GM23338 (cell line): ENCODE measurements at regions not wholly inside any gene's neighbourhood (a gene's known extent, or its start where the extent isn't known, plus 50 kb on each side); places are given as distances from the start of the nearest gene placed in this dataset.

Source experiments
- ATAC-seq: fragments of 200-7000 bp; cut with Tn5 transposase; 3 replicates; pipeline ENCODE4 v1.9.1; 2020
- DNase-seq: peaks from one replicate; pipeline ENCODE4 v3.0.0-alpha.2; 2015; ENCODE audit warnings: low spot score
- H2AFZ ChIP-seq: fragments of 200-600 bp; sonication (generic); 2 replicates; pipeline ENCODE4 v1.8.0; 2016; ENCODE audit warnings: antibody characterized with exemption, mild to moderate bottlenecking, moderate library complexity
- H3F3A ChIP-seq: fragments of 200-600 bp; sonication (generic); replicated peaks from 2 replicates; pipeline ENCODE4 v1.8.0; 2017; ENCODE audit warnings: antibody characterized with exemption, mixed run types, low read depth
- H3K27ac ChIP-seq: fragments of 200-600 bp; sonication (generic); 2 replicates; pipeline ENCODE4 v1.6.1; 2016; ENCODE audit warnings: low read depth
- H3K27me3 ChIP-seq: fragments of 200-600 bp; sonication (generic); 2 replicates; pipeline ENCODE4 v1.8.0; 2016; ENCODE audit warnings: mild to moderate bottlenecking, mixed run types, moderate library complexity; ENCODE audit not compliant: insufficient read depth
- H3K36me3 ChIP-seq: fragments of 200-600 bp; sonication (generic); 2 replicates; pipeline ENCODE4 v1.8.0; 2016; ENCODE audit warnings: mild to moderate bottlenecking; ENCODE audit not compliant: insufficient read depth
- H3K4me1 ChIP-seq: fragments of 200-600 bp; sonication (generic); 2 replicates; pipeline ENCODE4 v1.8.0; 2016; ENCODE audit warnings: mild to moderate bottlenecking, moderate library complexity; ENCODE audit not compliant: insufficient read depth
- H3K4me2 ChIP-seq: fragments of 200-600 bp; sonication (generic); 2 replicates; pipeline ENCODE4 v1.7.1; 2017; ENCODE audit warnings: mixed run types
- H3K4me3 ChIP-seq: fragments of 200-600 bp; sonication (generic); 2 replicates; pipeline ENCODE4 v1.6.1; 2016; ENCODE audit warnings: mixed run types
- H3K79me2 ChIP-seq: fragments of 200-600 bp; sonication (generic); replicated peaks from 2 replicates; pipeline ENCODE4 v1.8.0; 2017; ENCODE audit warnings: mild to moderate bottlenecking; ENCODE audit not compliant: insufficient read depth
- H3K9me2 ChIP-seq: fragments of 200-600 bp; sonication (generic); 2 replicates; pipeline ENCODE4 v1.8.0; 2017; ENCODE audit not compliant: insufficient read depth
- H4K20me1 ChIP-seq: fragments of 200-600 bp; sonication (generic); replicated peaks from 2 replicates; pipeline ENCODE4 v1.8.0; 2017; ENCODE audit warnings: mild to moderate bottlenecking; ENCODE audit not compliant: insufficient read depth
- H3K27ac Mint-ChIP-seq: 2 replicates; pipeline ENCODE4 v1.8.0; 2020; ENCODE audit warnings: inconsistent platforms, mild to moderate bottlenecking, moderate library complexity, mixed read lengths
- H3K27me3 Mint-ChIP-seq: 3 replicates; pipeline ENCODE4 v1.8.0; 2022; ENCODE audit warnings: low read depth, mild to moderate bottlenecking, moderate library complexity, mixed read lengths, inconsistent platforms; ENCODE audit not compliant: insufficient read depth, poor library complexity
- H3K36me3 Mint-ChIP-seq: 3 replicates; pipeline ENCODE4 v1.8.0; 2021; ENCODE audit warnings: low read depth, mild to moderate bottlenecking, inconsistent platforms, moderate library complexity, mixed read lengths
- H3K4me1 Mint-ChIP-seq: 3 replicates; pipeline ENCODE4 v1.8.0; 2020; ENCODE audit warnings: mild to moderate bottlenecking, inconsistent platforms, mixed read lengths
- H3K4me3 Mint-ChIP-seq: 3 replicates; pipeline ENCODE4 v1.8.0; 2021; ENCODE audit warnings: moderate library complexity, mild to moderate bottlenecking, inconsistent platforms, mixed read lengths
- H3K9me3 Mint-ChIP-seq: 3 replicates; pipeline ENCODE4 v1.8.0; 2020; ENCODE audit warnings: moderate library complexity, mild to moderate bottlenecking, inconsistent platforms, mixed read lengths
- CREB1 ChIP-seq: fragments of 250-450 bp; sonication (Bioruptor Pico); IDR thresholded peaks from 2 replicates; pipeline ENCODE4 v1.5.0; 2020; ENCODE audit warnings: low read depth, mild to moderate bottlenecking, moderate library complexity
- CTCF ChIP-seq, 2 experiments: fragments of 200-600 bp in 1 of 2; sonication (generic) in 1 of 2; conservative IDR thresholded peaks; 2 replicates each; pipeline versions ENCODE4 v1.5.1 to v1.6.1; 2016 to 2017; ENCODE audit warnings: antibody characterized with exemption in 2 of 2, low read depth in 2 of 2, mild to moderate bottlenecking in 2 of 2, moderate library complexity in 1 of 2
- EZH2 ChIP-seq: fragments of 200-600 bp; sonication (generic); IDR thresholded peaks from one replicate; pipeline ENCODE4 v1.8.0; 2017; ENCODE audit warnings: antibody characterized with exemption, mild to moderate bottlenecking, low read depth; ENCODE audit not compliant: unreplicated experiment
- EZH2phosphoT487 ChIP-seq: fragments of 200-600 bp; sonication (generic); IDR thresholded peaks from one replicate; pipeline ENCODE4 v1.8.1; 2018; ENCODE audit warnings: antibody characterized with exemption; ENCODE audit not compliant: unreplicated experiment
- JUNB ChIP-seq: IDR thresholded peaks from one replicate; pipeline ENCODE4 v1.6.1; 2016; ENCODE audit warnings: antibody characterized with exemption; ENCODE audit not compliant: unreplicated experiment
- NANOG ChIP-seq: IDR thresholded peaks from 2 replicates; pipeline ENCODE4 v1.6.1; 2016; ENCODE audit warnings: antibody characterized with exemption, borderline replicate concordance
- POLR2AphosphoS5 ChIP-seq: IDR thresholded peaks from 2 replicates; pipeline ENCODE4 v1.6.1; 2016; ENCODE audit warnings: antibody characterized with exemption, low read depth
- REST ChIP-seq: IDR thresholded peaks from one replicate; pipeline ENCODE4 v1.6.1; 2018; ENCODE audit warnings: antibody characterized with exemption; ENCODE audit not compliant: unreplicated experiment
- STAT1 ChIP-seq: IDR thresholded peaks from one replicate; pipeline ENCODE4 v1.6.1; 2016; ENCODE audit warnings: antibody characterized with exemption; ENCODE audit not compliant: unreplicated experiment
- ZNF114 ChIP-seq: fragments of 250-450 bp; sonication (Bioruptor Pico); IDR thresholded peaks from 2 replicates; pipeline ENCODE4 v1.5.0; 2020; ENCODE audit warnings: mild to moderate bottlenecking, moderate library complexity
- ZNF331 ChIP-seq: fragments of 250-450 bp; sonication (Bioruptor Pico); IDR thresholded peaks from 2 replicates; pipeline ENCODE4 v1.5.0; 2020; ENCODE audit warnings: low read depth, mild to moderate bottlenecking, moderate library complexity
- TF ChIP-seq, protein P1 (sequence below): IDR thresholded peaks from 2 replicates; pipeline ENCODE4 v1.6.1; 2016; ENCODE audit warnings: antibody characterized with exemption

DNA sequence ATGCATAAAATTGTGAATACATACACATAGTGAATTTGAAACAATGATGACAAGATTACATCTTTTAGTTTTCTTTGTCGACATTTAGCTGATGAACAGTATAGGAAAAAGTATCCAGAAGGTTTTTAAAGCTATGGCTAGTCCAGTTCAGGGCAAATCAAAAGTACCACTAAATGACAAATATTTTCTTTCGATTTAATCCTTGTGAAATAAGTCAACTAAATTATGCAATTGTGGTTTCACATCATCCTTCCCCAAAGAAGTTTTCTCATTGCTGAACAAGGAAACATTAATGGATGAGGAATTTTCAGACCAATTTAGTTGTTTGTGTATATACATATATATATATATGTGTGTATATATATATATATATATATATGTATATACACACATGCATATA is 774.0 kb downstream of the DNAJB9 start:
- Histone ChIP-seq H3F3A (no peaks in the 10 kb centered on the region), H3K4me3 (no peak overlapping the region), H3K79me2 (no peaks in the 10 kb centered on the region), H3K36me3 (no peaks in the 10 kb centered on the region), H3K4me2 (no peak overlapping the region), H4K20me1 (no peaks in the 10 kb centered on the region), H3K27me3 (no peaks in the 10 kb centered on the region), H2AFZ (no peak overlapping the region), H3K4me1 (no peaks in the 10 kb centered on the region), H3K9me2 (peaks cover 6% of the 10 kb centered on the region; the same call in 1 of the 2 replicates), H3K27ac (no peak overlapping the region)
- ATAC-seq (no peak), DNase-seq (no peak)
- Mint-ChIP-seq H3K4me1 (peaks cover 2% of the 10 kb centered on the region; the same call in 1 of the 3 replicates), H3K9me3 (no peaks in the 10 kb centered on the region), H3K27ac (no peak overlapping the region), H3K36me3 (no peaks in the 10 kb centered on the region), H3K27me3 (no peaks in the 10 kb centered on the region), H3K4me3 (no peak overlapping the region)
- TF ChIP-seq CREB1 (CRISPR knock-in tag): no peak
- TF ChIP-seq ZNF331 (CRISPR knock-in tag): no peak
- TF ChIP-seq ZNF114 (CRISPR knock-in tag): no peak
- no peak for TF ChIP-seq NANOG
- TF ChIP-seq, protein P1, sequence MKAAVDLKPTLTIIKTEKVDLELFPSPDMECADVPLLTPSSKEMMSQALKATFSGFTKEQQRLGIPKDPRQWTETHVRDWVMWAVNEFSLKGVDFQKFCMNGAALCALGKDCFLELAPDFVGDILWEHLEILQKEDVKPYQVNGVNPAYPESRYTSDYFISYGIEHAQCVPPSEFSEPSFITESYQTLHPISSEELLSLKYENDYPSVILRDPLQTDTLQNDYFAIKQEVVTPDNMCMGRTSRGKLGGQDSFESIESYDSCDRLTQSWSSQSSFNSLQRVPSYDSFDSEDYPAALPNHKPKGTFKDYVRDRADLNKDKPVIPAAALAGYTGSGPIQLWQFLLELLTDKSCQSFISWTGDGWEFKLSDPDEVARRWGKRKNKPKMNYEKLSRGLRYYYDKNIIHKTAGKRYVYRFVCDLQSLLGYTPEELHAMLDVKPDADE: no peak
- no peak for TF ChIP-seq REST

GRCh38 chr7:109351493-109351892 is 781.8 kb downstream of the DNAJB9 start:
- Histone ChIP-seq H3K4me1 (no peaks in the 10 kb centered on the region), H3K4me3 (no peak overlapping the region), H3K27me3 (no peaks in the 10 kb centered on the region), H3K36me3 (no peaks in the 10 kb centered on the region), H4K20me1 (no peaks in the 10 kb centered on the region), H3K27ac (no peak overlapping the region), H3K9me2 (no peaks in the 10 kb centered on the region), H2AFZ (no peak overlapping the region), H3K79me2 (no peaks in the 10 kb centered on the region), H3K4me2 (no peak overlapping the region), H3F3A (no peaks in the 10 kb centered on the region)
- Mint-ChIP-seq H3K9me3 (no peaks in the 10 kb centered on the region), H3K27ac (no peak overlapping the region), H3K4me3 (no peak overlapping the region), H3K4me1 (no peaks in the 10 kb centered on the region), H3K36me3 (no peaks in the 10 kb centered on the region), H3K27me3 (no peaks in the 10 kb centered on the region)
- ATAC-seq (no peak), DNase-seq (no peak)
- no peak for TF ChIP-seq JUNB
- no peak for TF ChIP-seq EZH2
- no peak for TF ChIP-seq CTCF (conservative IDR thresholded peaks at IDR 0.05; ENCODE audit: low read depth in 2 of 2)
- TF ChIP-seq EZH2phosphoT487: no peak
- TF ChIP-seq POLR2AphosphoS5: no peak
- no peak for TF ChIP-seq NANOG
- no peak for TF ChIP-seq STAT1
- no peak for TF ChIP-seq CREB1 (CRISPR knock-in tag)
- TF ChIP-seq ZNF114 (CRISPR knock-in tag): no peak
- TF ChIP-seq, protein P1: no peak
